Lower leg skin (tissue), 3 donors: ENCODE measurements at regions not wholly inside any gene's neighbourhood (a gene's known extent, or its start where the extent isn't known, plus 50 kb on each side); places are given as distances from the start of the nearest gene placed in this dataset.

Experiments used
- CTCF ChIP-seq, 3 donors: fragments of 450-650 bp; IDR thresholded peaks; one replicate each; pipeline ENCODE4 v1.5.1; 2016; ENCODE audit warnings: antibody characterized with exemption in 3 of 3, mild to moderate bottlenecking in 3 of 3, moderate library complexity in 2 of 3
- POLR2A ChIP-seq, 2 donors: fragments of 450-650 bp; IDR thresholded peaks; one replicate each; pipeline ENCODE4 v1.6.1; 2016 to 2017; ENCODE audit warnings: antibody characterized with exemption in 2 of 2, mild to moderate bottlenecking in 1 of 2, moderate library complexity in 1 of 2

- TF ChIP-seq CTCF (IDR thresholded peaks at IDR 0.05): no peak
- no peak for TF ChIP-seq POLR2A (IDR thresholded peaks at IDR 0.05)
Measured at GRCh38 chr1:221620437-221621384, 121.2 kb downstream of the DUSP10 start.
